CD8-positive, alpha-beta memory T cell (primary cell): ENCODE measurements at regions not wholly inside any gene's neighbourhood (a gene's known extent, or its start where the extent isn't known, plus 50 kb on each side); places are given as distances from the start of the nearest gene placed in this dataset.

ENCODE experiments used
- CTCF ChIA-PET: fragments of 350-600 bp; sonication (Branson Sonifier 250); formaldehyde crosslinking; loops from one replicate; lab custom pipeline; 2021; ENCODE audit warnings: antibody characterized with exemption; lab: Charles Lee
- POLR2A ChIA-PET: fragments of 350-600 bp; sonication (Branson Sonifier 250); formaldehyde crosslinking; loops from one replicate; lab custom pipeline; 2021; ENCODE audit warnings: antibody characterized with exemption; lab: Charles Lee
- DNase-seq, 5 donors: peaks; one replicate each; pipeline versions ENCODE4 v3.0.0 to v3.0.0-alpha.2; 2020 to 2022; ENCODE audit warnings: mixed read lengths in 1 of 5
- H3K27ac ChIP-seq: one replicate; pipeline ENCODE4 v1.7.0; 2013; ENCODE audit warnings: low read depth, mild to moderate bottlenecking, low read length, moderate library complexity
- H3K27me3 ChIP-seq: 2 replicates; pipeline ENCODE4 v1.7.0; 2013; ENCODE audit warnings: low read length, mild to moderate bottlenecking; ENCODE audit not compliant: insufficient read depth, poor library complexity, severe bottlenecking
- H3K36me3 ChIP-seq: 2 replicates; pipeline ENCODE4 v1.7.0; 2013; ENCODE audit warnings: mild to moderate bottlenecking, low read length, moderate library complexity; ENCODE audit not compliant: insufficient read depth
- H3K4me1 ChIP-seq: 2 replicates; pipeline ENCODE4 v1.7.0; 2013; ENCODE audit warnings: mild to moderate bottlenecking, low read length, moderate library complexity; ENCODE audit not compliant: insufficient read depth
- H3K4me3 ChIP-seq: 2 replicates; pipeline ENCODE4 v1.7.0; 2013; ENCODE audit warnings: mild to moderate bottlenecking, low read length
- H3K9me3 ChIP-seq: 2 replicates; pipeline ENCODE4 v1.7.0; 2013; ENCODE audit warnings: mild to moderate bottlenecking, low read length
- H3K27ac Mint-ChIP-seq, 8 donors: one replicate each; pipeline ENCODE4 v1.8.0; 2020 to 2021; ENCODE audit warnings: mixed read lengths in 8 of 8, mild to moderate bottlenecking in 6 of 8, inconsistent platforms in 3 of 8, moderate library complexity in 3 of 8
- H3K27me3 Mint-ChIP-seq, 2 donors: one replicate each; pipeline ENCODE4 v1.8.0; 2020 to 2021; ENCODE audit warnings: mixed read lengths in 2 of 2, mild to moderate bottlenecking in 1 of 2, moderate library complexity in 1 of 2
- H3K36me3 Mint-ChIP-seq, 3 donors: one replicate each; pipeline ENCODE4 v1.8.0; 2020 to 2021; ENCODE audit warnings: mixed read lengths in 3 of 3, inconsistent platforms in 1 of 3, mild to moderate bottlenecking in 1 of 3
- H3K4me1 Mint-ChIP-seq, 3 donors: one replicate each; pipeline ENCODE4 v1.8.0; 2020 to 2021; ENCODE audit warnings: mixed read lengths in 3 of 3, inconsistent platforms in 1 of 3, mild to moderate bottlenecking in 1 of 3
- H3K4me3 Mint-ChIP-seq, 7 donors: one replicate each; pipeline ENCODE4 v1.8.0; 2020 to 2021; ENCODE audit warnings: mixed read lengths in 7 of 7, mild to moderate bottlenecking in 6 of 7, moderate library complexity in 4 of 7, inconsistent platforms in 2 of 7
- H3K9me3 Mint-ChIP-seq, 5 donors: one replicate each; pipeline ENCODE4 v1.8.0; 2020 to 2022; ENCODE audit warnings: mixed read lengths in 5 of 5, mild to moderate bottlenecking in 3 of 5, moderate library complexity in 2 of 5, inconsistent platforms in 1 of 5

- POLR2A ChIA-PET, result no interaction called here
- no peak overlapping the region for H3K4me3 ChIP-seq
- no peaks in the 10 kb centered on the region for H3K9me3 ChIP-seq
- no peaks in the 10 kb centered on the region for H3K27me3 ChIP-seq
- H3K9me3 Mint-ChIP-seq, result peaks cover 0 to 2% (median 0%) of the 10 kb centered on the region in 5 donors
- H3K27ac Mint-ChIP-seq, result no peak overlapping the region
- H3K36me3 ChIP-seq, result no peaks in the 10 kb centered on the region
- no peak overlapping the region for H3K4me3 Mint-ChIP-seq
- H3K27ac ChIP-seq, result no peak overlapping the region
- no peaks in the 10 kb centered on the region for H3K27me3 Mint-ChIP-seq
- H3K4me1 ChIP-seq, result no peaks in the 10 kb centered on the region
- CTCF ChIA-PET, result no interaction called here
- no peaks in the 10 kb centered on the region for H3K36me3 Mint-ChIP-seq
- no peak for DNase-seq
- no peaks in the 10 kb centered on the region for H3K4me1 Mint-ChIP-seq
Measured at GRCh38 chr4:10965196-10965595, 280.6 kb upstream of the CLNK start.

GRCh38 chr4:10963958-10964703, 279.6 kb upstream of the CLNK start:
- POLR2A ChIA-PET, result no interaction called here
- H3K27ac ChIP-seq, result no peak overlapping the region
- H3K36me3 Mint-ChIP-seq, result no peaks in the 10 kb centered on the region
- no peak overlapping the region for H3K4me3 ChIP-seq
- no peak for DNase-seq
- H3K27me3 Mint-ChIP-seq, result no peaks in the 10 kb centered on the region
- no peak overlapping the region for H3K4me3 Mint-ChIP-seq
- no peaks in the 10 kb centered on the region for H3K4me1 Mint-ChIP-seq
- H3K9me3 Mint-ChIP-seq, result peaks cover 0 to 2% (median 0%) of the 10 kb centered on the region in 5 donors
- H3K9me3 ChIP-seq, result no peaks in the 10 kb centered on the region
- H3K27ac Mint-ChIP-seq, result no peak overlapping the region
- no peaks in the 10 kb centered on the region for H3K4me1 ChIP-seq
- no peaks in the 10 kb centered on the region for H3K27me3 ChIP-seq
- CTCF ChIA-PET, result no interaction called here
- no peaks in the 10 kb centered on the region for H3K36me3 ChIP-seq

GRCh38 chr4:10963241-10963640, 278.7 kb upstream of the CLNK start:
- CTCF ChIA-PET, result no interaction called here

GRCh38 chr4:10962246-10962645, 277.7 kb upstream of the CLNK start:
- Mint-ChIP-seq H3K27ac (no peak overlapping the region), H3K27me3 (peaks cover 0 to 1% of the 10 kb centered on the region in 2 donors), H3K4me1 (no peaks in the 10 kb centered on the region), H3K9me3 (peaks cover 0 to 2% (median 0%) of the 10 kb centered on the region in 5 donors), H3K36me3 (no peaks in the 10 kb centered on the region), H3K4me3 (no peak overlapping the region)
- POLR2A ChIA-PET, result no interaction called here
- H3K27me3 ChIP-seq, result no peaks in the 10 kb centered on the region
- no peak for DNase-seq
- H3K36me3 ChIP-seq, result no peaks in the 10 kb centered on the region
- H3K27ac ChIP-seq, result no peak overlapping the region
- no peak overlapping the region for H3K4me3 ChIP-seq
- H3K4me1 ChIP-seq, result no peaks in the 10 kb centered on the region
- no peaks in the 10 kb centered on the region for H3K9me3 ChIP-seq
- CTCF ChIA-PET, result no interaction called here

More at GRCh38 chr4:10963241-10963640, 278.7 kb upstream of the CLNK start:
- Mint-ChIP-seq H3K36me3 (no peaks in the 10 kb centered on the region), H3K9me3 (peaks cover 0 to 2% (median 0%) of the 10 kb centered on the region in 5 donors), H3K27ac (no peak overlapping the region), H3K4me3 (no peak overlapping the region), H3K27me3 (no peaks in the 10 kb centered on the region), H3K4me1 (no peaks in the 10 kb centered on the region)
- no peak for DNase-seq
- no peak overlapping the region for H3K27ac ChIP-seq
- no peaks in the 10 kb centered on the region for H3K4me1 ChIP-seq
- POLR2A ChIA-PET, result no interaction called here
- no peaks in the 10 kb centered on the region for H3K36me3 ChIP-seq
- H3K9me3 ChIP-seq, result no peaks in the 10 kb centered on the region
- H3K27me3 ChIP-seq, result no peaks in the 10 kb centered on the region
- no peak overlapping the region for H3K4me3 ChIP-seq

- H3K36me3 ChIP-seq, result no peaks in the 10 kb centered on the region
- Mint-ChIP-seq H3K4me1 (peaks cover 0 to 2% (median 0%) of the 10 kb centered on the region in 3 donors), H3K9me3 (peaks cover 0 to 2% (median 0%) of the 10 kb centered on the region in 5 donors), H3K36me3 (no peaks in the 10 kb centered on the region), H3K4me3 (no peak overlapping the region), H3K27me3 (peaks cover 2 to 4% of the 10 kb centered on the region in 2 donors), H3K27ac (no peak overlapping the region)
- no peak overlapping the region for H3K27ac ChIP-seq
- H3K27me3 ChIP-seq, result no peaks in the 10 kb centered on the region
- POLR2A ChIA-PET, result no interaction called here
- no peak for DNase-seq
- H3K4me1 ChIP-seq, result no peaks in the 10 kb centered on the region
- no peak overlapping the region for H3K4me3 ChIP-seq
- CTCF ChIA-PET, result no interaction called here
- no peaks in the 10 kb centered on the region for H3K9me3 ChIP-seq
Measured at GRCh38 chr4:10960389-10960788, 275.8 kb upstream of the CLNK start.

GRCh38 chr4:10959586-10959985, 275.0 kb upstream of the CLNK start:
- H3K4me3 Mint-ChIP-seq, result no peak overlapping the region
- Histone ChIP-seq H3K36me3 (no peaks in the 10 kb centered on the region), H3K4me1 (no peaks in the 10 kb centered on the region), H3K4me3 (no peak overlapping the region), H3K9me3 (no peaks in the 10 kb centered on the region), H3K27me3 (no peaks in the 10 kb centered on the region), H3K27ac (no peak overlapping the region)
- POLR2A ChIA-PET, result no interaction called here
- CTCF ChIA-PET, result no interaction called here
- H3K36me3 Mint-ChIP-seq, result no peaks in the 10 kb centered on the region
- no peaks in the 10 kb centered on the region for H3K9me3 Mint-ChIP-seq
- DNase-seq, result no peak
- peaks cover 2 to 4% of the 10 kb centered on the region in 2 donors for H3K27me3 Mint-ChIP-seq
- no peak overlapping the region for H3K27ac Mint-ChIP-seq
- H3K4me1 Mint-ChIP-seq, result peaks cover 0 to 7% (median 6%) of the 10 kb centered on the region in 3 donors

- ChIA-PET POLR2A (no interaction called here), CTCF (no interaction called here)
- Mint-ChIP-seq H3K27me3 (peaks cover 2 to 4% of the 10 kb centered on the region in 2 donors), H3K9me3 (no peaks in the 10 kb centered on the region), H3K4me3 (no peak overlapping the region), H3K4me1 (peaks cover 0 to 13% (median 8%) of the 10 kb centered on the region in 3 donors), H3K27ac (no peak overlapping the region), H3K36me3 (no peaks in the 10 kb centered on the region)
- no peak overlapping the region for H3K27ac ChIP-seq
- H3K4me1 ChIP-seq, result no peaks in the 10 kb centered on the region
- no peak for DNase-seq
- no peaks in the 10 kb centered on the region for H3K9me3 ChIP-seq
- H3K36me3 ChIP-seq, result no peaks in the 10 kb centered on the region
- H3K4me3 ChIP-seq, result no peak overlapping the region
- no peaks in the 10 kb centered on the region for H3K27me3 ChIP-seq
Measured at GRCh38 chr4:10958226-10958856, 273.8 kb upstream of the CLNK start.

- no peaks in the 10 kb centered on the region for H3K27me3 ChIP-seq
- H3K4me3 Mint-ChIP-seq, result no peak overlapping the region
- H3K27ac ChIP-seq, result no peak overlapping the region
- H3K4me3 ChIP-seq, result no peak overlapping the region
- ChIA-PET POLR2A (no interaction called here), CTCF (interaction anchor here (1.4 to 1.6 kb wide), 2 partner anchors 8 to 18 kb away, joined by 3 to 4 read pairs; no protein-coding TSS in a partner anchor)
- peaks cover 0 to 4% of the 10 kb centered on the region in 2 donors for H3K27me3 Mint-ChIP-seq
- H3K4me1 Mint-ChIP-seq, result peaks cover 0 to 15% (median 10%) of the 10 kb centered on the region in 3 donors
- H3K9me3 ChIP-seq, result no peaks in the 10 kb centered on the region
- H3K4me1 ChIP-seq, result no peaks in the 10 kb centered on the region
- no peak overlapping the region for H3K27ac Mint-ChIP-seq
- H3K36me3 ChIP-seq, result no peaks in the 10 kb centered on the region
- H3K36me3 Mint-ChIP-seq, result no peaks in the 10 kb centered on the region
- H3K9me3 Mint-ChIP-seq, result peaks cover 0 to 3% (median 0%) of the 10 kb centered on the region in 5 donors
- DNase-seq, result no peak
Measured at GRCh38 chr4:10951306-10951705, 266.7 kb upstream of the CLNK start.
